Ishikawa (cell line): ENCODE measurements at regions not wholly inside any gene's neighbourhood (a gene's known extent, or its start where the extent isn't known, plus 50 kb on each side); places are given as distances from the start of the nearest gene placed in this dataset.

ENCODE experiments used
- CEBPB ChIP-seq: IDR thresholded peaks from 2 replicates; pipeline ENCODE4 v1.6.1; 2012
- EP300 ChIP-seq: IDR thresholded peaks from 2 replicates; pipeline ENCODE4 v1.6.1; 2012; ENCODE audit warnings: borderline replicate concordance
- RAD21 ChIP-seq: IDR thresholded peaks from 2 replicates; pipeline ENCODE4 v1.6.1; 2012; ENCODE audit warnings: low read depth
- TAF1 ChIP-seq: IDR thresholded peaks from 2 replicates; pipeline ENCODE4 v1.6.1; 2012; ENCODE audit warnings: low read depth, mild to moderate bottlenecking
- YY1 ChIP-seq: IDR thresholded peaks from 2 replicates; pipeline ENCODE4 v1.6.1; 2012; ENCODE audit warnings: low read depth
- TF ChIP-seq, protein P1 (sequence below): IDR thresholded peaks from 2 replicates; pipeline ENCODE4 v1.6.1; 2012
- TF ChIP-seq, protein P2 (sequence below): IDR thresholded peaks from 2 replicates; pipeline ENCODE4 v1.6.1; 2012; ENCODE audit warnings: low read depth, mild to moderate bottlenecking

DNA sequence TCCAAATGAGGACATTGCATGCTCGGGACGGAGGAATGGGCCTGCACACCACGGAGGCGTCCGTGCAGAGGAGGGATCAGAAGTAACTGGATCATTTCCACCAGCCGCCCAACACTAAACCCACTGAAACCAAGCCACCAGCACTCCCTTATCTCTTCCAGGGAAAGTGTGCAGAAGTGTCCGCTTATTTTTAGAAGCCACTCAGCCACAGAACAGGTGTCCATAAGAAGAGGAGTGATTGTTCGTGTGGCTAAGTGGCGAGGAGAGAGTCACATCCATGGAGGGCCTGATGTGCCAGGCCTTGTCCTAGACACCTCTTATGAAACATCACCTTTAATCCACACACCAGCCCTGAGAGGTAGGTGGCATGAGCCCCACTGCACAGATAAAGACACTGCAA, 407.9 kb upstream of the NPVF start:
- TF ChIP-seq CEBPB (no peak), EP300 (no peak), TAF1 (no peak), YY1 (no peak), RAD21 (no peak)
- TF ChIP-seq, protein P1, sequence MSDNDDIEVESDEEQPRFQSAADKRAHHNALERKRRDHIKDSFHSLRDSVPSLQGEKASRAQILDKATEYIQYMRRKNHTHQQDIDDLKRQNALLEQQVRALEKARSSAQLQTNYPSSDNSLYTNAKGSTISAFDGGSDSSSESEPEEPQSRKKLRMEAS = no peak
- TF ChIP-seq, protein P2, sequence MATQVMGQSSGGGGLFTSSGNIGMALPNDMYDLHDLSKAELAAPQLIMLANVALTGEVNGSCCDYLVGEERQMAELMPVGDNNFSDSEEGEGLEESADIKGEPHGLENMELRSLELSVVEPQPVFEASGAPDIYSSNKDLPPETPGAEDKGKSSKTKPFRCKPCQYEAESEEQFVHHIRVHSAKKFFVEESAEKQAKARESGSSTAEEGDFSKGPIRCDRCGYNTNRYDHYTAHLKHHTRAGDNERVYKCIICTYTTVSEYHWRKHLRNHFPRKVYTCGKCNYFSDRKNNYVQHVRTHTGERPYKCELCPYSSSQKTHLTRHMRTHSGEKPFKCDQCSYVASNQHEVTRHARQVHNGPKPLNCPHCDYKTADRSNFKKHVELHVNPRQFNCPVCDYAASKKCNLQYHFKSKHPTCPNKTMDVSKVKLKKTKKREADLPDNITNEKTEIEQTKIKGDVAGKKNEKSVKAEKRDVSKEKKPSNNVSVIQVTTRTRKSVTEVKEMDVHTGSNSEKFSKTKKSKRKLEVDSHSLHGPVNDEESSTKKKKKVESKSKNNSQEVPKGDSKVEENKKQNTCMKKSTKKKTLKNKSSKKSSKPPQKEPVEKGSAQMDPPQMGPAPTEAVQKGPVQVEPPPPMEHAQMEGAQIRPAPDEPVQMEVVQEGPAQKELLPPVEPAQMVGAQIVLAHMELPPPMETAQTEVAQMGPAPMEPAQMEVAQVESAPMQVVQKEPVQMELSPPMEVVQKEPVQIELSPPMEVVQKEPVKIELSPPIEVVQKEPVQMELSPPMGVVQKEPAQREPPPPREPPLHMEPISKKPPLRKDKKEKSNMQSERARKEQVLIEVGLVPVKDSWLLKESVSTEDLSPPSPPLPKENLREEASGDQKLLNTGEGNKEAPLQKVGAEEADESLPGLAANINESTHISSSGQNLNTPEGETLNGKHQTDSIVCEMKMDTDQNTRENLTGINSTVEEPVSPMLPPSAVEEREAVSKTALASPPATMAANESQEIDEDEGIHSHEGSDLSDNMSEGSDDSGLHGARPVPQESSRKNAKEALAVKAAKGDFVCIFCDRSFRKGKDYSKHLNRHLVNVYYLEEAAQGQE = no peak
